ENCODE measurements at regions not wholly inside any gene's neighbourhood (a gene's known extent, or its start where the extent isn't known, plus 50 kb on each side); places are given as distances from the start of the nearest gene placed in this dataset.

- no peak for DNase-seq
- Histone ChIP-seq H3K27ac (no peak overlapping the region), H3K4me1 (no peaks in the 10 kb centered on the region), H3K36me3 (no peaks in the 10 kb centered on the region), H3K27me3 (replicated peaks in 1 of 7) (no peaks in the 10 kb centered on the region), H3K9me3 (no peaks in the 10 kb centered on the region), H3K4me3 (no peak overlapping the region)
- WGBS, 5 donors, result 56 to 75% (median 69%) methylated on average over 1 of the region's 1 CpG
- no peak for TF ChIP-seq CTCF (IDR thresholded peaks at IDR 0.05 in 8 of 11, conservative IDR thresholded peaks at IDR 0.05 in 3 of 11)
- no peak for TF ChIP-seq POLR2AphosphoS5 (IDR thresholded peaks at IDR 0.05)
- no peak for TF ChIP-seq POLR2A (IDR thresholded peaks at IDR 0.05)
- intact Hi-C loops (cut with DNase I; ENCODE audit: low total_unique reads), result no loop called here
Measured at GRCh38 chr1:80917225-80917624, 883.5 kb upstream of the ADGRL2 start.

GRCh38 chr1:80915491-80915890, 885.2 kb upstream of the ADGRL2 start:
- no peaks in the 10 kb centered on the region for H3K9me3 ChIP-seq
- TF ChIP-seq POLR2AphosphoS5 (IDR thresholded peaks at IDR 0.05) (no peak), CTCF (IDR thresholded peaks at IDR 0.05 in 8 of 11, conservative IDR thresholded peaks at IDR 0.05 in 3 of 11) (no peak), POLR2A (IDR thresholded peaks at IDR 0.05) (no peak)
- DNase-seq, result no peak
- intact Hi-C loops (cut with DNase I; ENCODE audit: low total_unique reads), result no loop called here
- H3K27ac ChIP-seq, result no peak overlapping the region
- no peaks in the 10 kb centered on the region for H3K27me3 ChIP-seq (replicated peaks in 1 of 7)
- H3K4me3 ChIP-seq, result no peak overlapping the region
- H3K36me3 ChIP-seq, result no peaks in the 10 kb centered on the region
- H3K4me1 ChIP-seq, result no peaks in the 10 kb centered on the region

GRCh38 chr1:80910426-80910825, 890.3 kb upstream of the ADGRL2 start:
- WGBS, 5 donors, result 89 to 98% (median 94%) methylated on average over 2 of the region's 2 CpGs
- TF ChIP-seq POLR2A (IDR thresholded peaks at IDR 0.05) (no peak), CTCF (IDR thresholded peaks at IDR 0.05 in 8 of 11, conservative IDR thresholded peaks at IDR 0.05 in 3 of 11) (no peak), POLR2AphosphoS5 (IDR thresholded peaks at IDR 0.05) (no peak)
- intact Hi-C loops (cut with DNase I; ENCODE audit: low total_unique reads), result no loop called here

GRCh38 chr1:80909172-80909784, 891.5 kb upstream of the ADGRL2 start:
- H3K27me3 ChIP-seq (replicated peaks in 1 of 7), result no peaks in the 10 kb centered on the region
- no peaks in the 10 kb centered on the region for H3K4me1 ChIP-seq
- intact Hi-C loops (cut with DNase I; ENCODE audit: low total_unique reads), result no loop called here
- peaks cover 0 to 4% (median 0%) of the 10 kb centered on the region in 8 donors for H3K9me3 ChIP-seq
- no peaks in the 10 kb centered on the region for H3K36me3 ChIP-seq
- no peak for DNase-seq
- H3K27ac ChIP-seq, result no peak overlapping the region
- WGBS, 5 donors, result 69 to 83% (median 78%) methylated on average over 5 of the region's 5 CpGs
- TF ChIP-seq POLR2AphosphoS5 (IDR thresholded peaks at IDR 0.05) (no peak), CTCF (IDR thresholded peaks at IDR 0.05 in 8 of 11, conservative IDR thresholded peaks at IDR 0.05 in 3 of 11) (no peak), POLR2A (IDR thresholded peaks at IDR 0.05) (no peak)
- no peak overlapping the region for H3K4me3 ChIP-seq

More at GRCh38 chr1:80910426-80910825, 890.3 kb upstream of the ADGRL2 start:
- no peaks in the 10 kb centered on the region for H3K27me3 ChIP-seq (replicated peaks in 1 of 7)
- H3K36me3 ChIP-seq, result no peaks in the 10 kb centered on the region
- H3K27ac ChIP-seq, result no peak overlapping the region
- no peaks in the 10 kb centered on the region for H3K9me3 ChIP-seq
- no peak for DNase-seq
- no peaks in the 10 kb centered on the region for H3K4me1 ChIP-seq
- no peak overlapping the region for H3K4me3 ChIP-seq
